Activated CD4-positive, alpha-beta memory T cell treated with anti-CD3 and anti-CD28 coated beads for 36 hours (primary cell): ENCODE measurements at regions not wholly inside any gene's neighbourhood (a gene's known extent, or its start where the extent isn't known, plus 50 kb on each side); places are given as distances from the start of the nearest gene placed in this dataset.

Source experiments
- CTCF ChIA-PET: fragments of 350-600 bp; sonication (Branson Sonifier 250); formaldehyde crosslinking; loops from one replicate; lab custom pipeline; 2021; ENCODE audit warnings: antibody characterized with exemption, inconsistent platforms; lab: Charles Lee
- POLR2A ChIA-PET: fragments of 350-600 bp; sonication (Branson Sonifier 250); formaldehyde crosslinking; loops from one replicate; lab custom pipeline; 2021; ENCODE audit warnings: antibody characterized with exemption; lab: Charles Lee
- DNase-seq: peaks from one replicate; pipeline ENCODE4 v3.0.0-alpha.2; 2020
- H3K27ac Mint-ChIP-seq: one replicate; pipeline ENCODE4 v1.8.0; 2021; ENCODE audit warnings: mixed read lengths
- H3K27me3 Mint-ChIP-seq: one replicate; pipeline ENCODE4 v1.8.0; 2021; ENCODE audit warnings: mixed read lengths
- H3K36me3 Mint-ChIP-seq: one replicate; pipeline ENCODE4 v1.8.0; 2021; ENCODE audit warnings: mixed read lengths
- H3K4me1 Mint-ChIP-seq: one replicate; pipeline ENCODE4 v1.8.0; 2021; ENCODE audit warnings: low read depth, mixed read lengths
- H3K4me3 Mint-ChIP-seq: one replicate; pipeline ENCODE4 v1.8.0; 2021; ENCODE audit warnings: mild to moderate bottlenecking, mixed read lengths
- H3K9me3 Mint-ChIP-seq: one replicate; pipeline ENCODE4 v1.8.0; 2021; ENCODE audit warnings: mixed read lengths
- intact Hi-C: fragments of 100-400 bp; cut with micrococcal nuclease; formaldehyde crosslinking; loops from one replicate; pipeline ENCODE4 v1.15.1; 2023

DNA sequence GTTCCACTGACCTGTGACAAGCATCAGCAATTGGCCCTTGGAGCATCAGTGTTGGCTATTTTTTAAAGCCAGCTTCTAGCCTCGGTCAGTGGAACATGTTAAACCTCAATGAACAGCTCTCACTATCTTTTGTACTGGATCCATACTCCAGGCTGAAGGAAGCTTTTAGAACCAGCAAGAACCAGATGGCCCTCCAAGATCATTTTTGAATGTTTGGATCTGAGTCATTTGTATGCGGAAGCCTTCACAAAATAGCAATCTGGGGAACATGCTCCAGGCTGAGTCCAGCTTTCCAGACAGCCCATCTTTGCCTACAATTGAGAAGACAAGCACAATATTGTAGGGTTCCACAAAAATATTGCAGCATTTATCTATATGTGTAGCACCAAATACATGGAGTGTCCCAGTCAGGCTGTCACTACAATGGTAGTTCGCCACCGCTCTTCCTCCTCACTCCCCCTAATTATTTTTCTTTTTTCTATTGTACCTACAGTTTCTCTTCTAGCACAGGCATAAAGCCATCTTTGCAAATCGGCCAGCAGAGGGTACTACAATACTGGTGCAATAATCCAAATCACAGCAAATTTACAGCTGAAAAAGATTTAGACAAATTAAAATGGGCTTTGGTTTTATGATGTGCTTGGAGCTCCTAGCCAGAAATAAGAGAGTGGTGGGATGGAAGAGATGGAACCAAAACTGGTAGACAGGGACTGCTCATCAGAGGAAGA is 177.4 kb upstream of the BLID start:
- DNase-seq = no peak
- no peak overlapping the region for H3K4me3 Mint-ChIP-seq
- POLR2A ChIA-PET = no interaction called here
- CTCF ChIA-PET = no interaction called here
- H3K4me1 Mint-ChIP-seq = no peaks in the 10 kb centered on the region
- no peaks in the 10 kb centered on the region for H3K36me3 Mint-ChIP-seq
- H3K9me3 Mint-ChIP-seq = peaks cover 5% of the 10 kb centered on the region
- H3K27ac Mint-ChIP-seq = no peak overlapping the region
- H3K27me3 Mint-ChIP-seq = no peaks in the 10 kb centered on the region
- intact Hi-C loops = no loop called here

DNA sequence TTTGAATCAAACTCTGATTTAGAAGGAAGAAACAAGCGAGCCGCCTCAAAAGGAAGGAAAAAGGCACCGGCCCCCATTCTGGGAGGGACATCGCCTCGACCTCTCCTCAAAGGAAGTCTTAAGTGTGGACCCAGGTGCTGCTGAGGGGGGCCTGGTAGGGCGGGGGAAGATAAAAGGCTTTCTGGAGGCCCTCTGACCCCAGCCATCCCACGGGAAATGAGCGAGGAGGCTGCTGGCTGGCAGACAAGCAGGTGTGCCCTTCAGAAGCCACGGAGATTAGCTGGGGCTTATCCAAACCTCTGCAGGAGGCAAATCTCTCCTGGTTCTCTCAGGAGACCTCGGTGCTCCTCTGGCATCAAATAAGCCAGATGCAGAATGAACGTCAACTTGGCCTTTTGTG is 171.4 kb upstream of the BLID start:
- H3K27me3 Mint-ChIP-seq = no peaks in the 10 kb centered on the region
- no peaks in the 10 kb centered on the region for H3K36me3 Mint-ChIP-seq
- intact Hi-C loops = no loop called here
- ChIA-PET CTCF (no interaction called here), POLR2A (no interaction called here)
- DNase-seq = no peak
- H3K4me1 Mint-ChIP-seq = no peaks in the 10 kb centered on the region
- H3K27ac Mint-ChIP-seq = no peak overlapping the region
- H3K4me3 Mint-ChIP-seq = no peak overlapping the region
- no peaks in the 10 kb centered on the region for H3K9me3 Mint-ChIP-seq

DNA sequence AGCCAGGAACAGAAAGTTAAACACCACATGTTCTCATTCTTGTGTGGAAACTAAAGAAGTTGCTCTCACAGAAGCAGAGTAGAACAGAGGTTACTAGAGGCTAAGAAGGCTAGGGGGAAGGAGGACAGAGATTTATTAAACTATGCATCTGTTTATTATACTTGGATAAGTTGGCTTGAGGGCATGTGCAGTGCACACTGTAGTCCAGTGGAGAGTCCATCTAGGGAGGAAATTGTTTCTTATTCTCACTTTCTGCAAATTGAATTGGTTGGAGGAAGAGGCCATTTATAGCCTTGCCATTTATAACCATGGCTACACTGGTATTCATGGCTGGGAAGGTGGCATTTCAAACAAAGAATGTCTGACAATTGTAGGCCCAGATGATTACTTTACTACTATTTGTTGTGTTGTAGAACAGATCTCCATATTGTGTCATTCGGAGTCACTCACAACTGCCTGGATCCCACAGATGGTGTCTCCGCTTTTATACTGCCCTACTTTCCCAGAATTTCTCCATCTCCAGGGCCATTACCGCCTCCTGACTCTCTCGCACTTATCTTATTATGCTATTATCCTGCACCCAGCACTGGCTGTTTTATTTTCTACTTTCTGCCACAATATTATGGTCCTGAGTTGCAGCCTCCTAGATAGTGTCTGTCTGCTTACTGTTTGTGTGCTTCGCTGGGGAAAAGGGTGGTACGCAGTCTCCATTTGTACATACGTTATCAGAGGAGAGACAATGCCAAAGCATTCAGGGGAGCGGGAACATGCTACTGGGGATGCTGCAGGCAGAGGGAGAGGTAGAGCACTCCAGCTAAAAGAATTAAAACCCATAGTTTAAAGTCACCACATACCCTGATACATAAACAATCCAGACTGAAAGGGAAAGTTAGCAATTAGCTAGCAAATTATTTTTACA is 169.3 kb upstream of the BLID start:
- Mint-ChIP-seq H3K36me3 (no peaks in the 10 kb centered on the region), H3K4me3 (no peak overlapping the region), H3K27ac (no peak overlapping the region), H3K4me1 (no peaks in the 10 kb centered on the region), H3K9me3 (no peaks in the 10 kb centered on the region), H3K27me3 (no peaks in the 10 kb centered on the region)
- ChIA-PET CTCF (no interaction called here), POLR2A (no interaction called here)
- intact Hi-C loops = no loop called here
- DNase-seq = no peak

DNA sequence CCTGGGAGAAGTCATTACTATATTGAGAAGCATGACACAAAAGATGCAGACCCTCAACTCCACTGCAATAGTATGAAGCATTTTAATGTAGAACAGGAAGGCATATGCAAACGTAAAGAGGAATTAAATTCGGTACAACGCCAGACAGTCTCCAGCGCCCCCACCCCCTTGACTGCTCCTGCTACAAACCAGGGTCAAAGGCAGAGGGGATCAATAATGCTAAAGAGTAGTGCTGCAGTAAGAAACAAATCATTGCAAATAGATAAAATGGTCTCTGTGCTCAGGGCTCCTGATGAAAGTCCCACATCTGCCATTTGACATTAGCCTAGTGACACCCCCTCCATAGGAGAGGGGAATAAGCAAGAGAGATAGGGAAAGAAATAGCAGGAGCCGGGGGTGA is 164.9 kb upstream of the BLID start:
- no peak for DNase-seq
- POLR2A ChIA-PET = no interaction called here
- Mint-ChIP-seq H3K4me1 (no peaks in the 10 kb centered on the region), H3K4me3 (no peak overlapping the region), H3K27ac (no peak overlapping the region), H3K9me3 (no peaks in the 10 kb centered on the region), H3K27me3 (no peaks in the 10 kb centered on the region), H3K36me3 (no peaks in the 10 kb centered on the region)
- intact Hi-C loops = no loop called here
- CTCF ChIA-PET = no interaction called here

DNA sequence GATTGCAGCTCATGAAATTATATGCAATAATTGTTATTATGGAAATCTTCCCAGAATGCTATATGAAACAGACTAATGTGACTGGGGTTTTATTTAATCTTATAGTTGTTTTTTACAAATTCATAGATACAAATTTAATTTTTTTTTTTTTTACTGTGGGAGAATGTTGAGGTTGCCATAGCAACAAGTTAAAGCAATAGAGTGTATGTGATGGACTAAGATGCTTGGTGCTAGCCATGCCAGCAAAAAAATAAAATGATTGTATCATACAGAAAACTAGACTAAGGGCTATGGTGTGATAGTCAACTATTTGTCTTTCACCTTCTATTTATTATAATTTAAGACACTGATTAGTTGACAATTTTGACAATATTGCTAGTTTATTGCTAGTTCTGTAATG is 163.2 kb upstream of the BLID start:
- Mint-ChIP-seq H3K27ac (no peak overlapping the region), H3K4me1 (no peaks in the 10 kb centered on the region), H3K4me3 (no peak overlapping the region), H3K36me3 (no peaks in the 10 kb centered on the region), H3K27me3 (no peaks in the 10 kb centered on the region), H3K9me3 (no peaks in the 10 kb centered on the region)
- intact Hi-C loops = no loop called here
- no peak for DNase-seq
- POLR2A ChIA-PET = no interaction called here
- CTCF ChIA-PET = no interaction called here

DNA sequence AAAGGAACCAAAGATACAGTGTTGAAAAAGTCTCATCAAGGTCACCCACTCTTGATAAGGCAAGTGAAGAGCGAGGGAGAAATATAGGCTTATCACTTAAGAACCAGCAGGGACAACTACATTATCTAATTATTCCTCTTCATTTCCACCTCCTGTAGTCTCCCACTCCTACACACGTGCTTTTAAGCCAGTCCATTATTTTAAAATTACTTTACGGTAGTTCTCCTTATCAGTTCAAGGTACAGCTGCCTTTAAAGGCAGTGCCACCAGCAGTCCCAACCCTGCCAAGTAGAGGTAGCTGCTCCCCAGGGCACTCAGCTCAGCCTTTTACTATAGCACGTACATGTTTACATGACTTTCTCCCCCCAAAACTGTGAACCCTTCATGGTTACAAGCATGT is 161.5 kb upstream of the BLID start:
- H3K27ac Mint-ChIP-seq = no peak overlapping the region
- H3K27me3 Mint-ChIP-seq = no peaks in the 10 kb centered on the region
- DNase-seq = no peak
- ChIA-PET POLR2A (no interaction called here), CTCF (no interaction called here)
- no peaks in the 10 kb centered on the region for H3K36me3 Mint-ChIP-seq
- H3K4me1 Mint-ChIP-seq = no peaks in the 10 kb centered on the region
- no peak overlapping the region for H3K4me3 Mint-ChIP-seq
- no peaks in the 10 kb centered on the region for H3K9me3 Mint-ChIP-seq
- intact Hi-C loops = no loop called here

DNA sequence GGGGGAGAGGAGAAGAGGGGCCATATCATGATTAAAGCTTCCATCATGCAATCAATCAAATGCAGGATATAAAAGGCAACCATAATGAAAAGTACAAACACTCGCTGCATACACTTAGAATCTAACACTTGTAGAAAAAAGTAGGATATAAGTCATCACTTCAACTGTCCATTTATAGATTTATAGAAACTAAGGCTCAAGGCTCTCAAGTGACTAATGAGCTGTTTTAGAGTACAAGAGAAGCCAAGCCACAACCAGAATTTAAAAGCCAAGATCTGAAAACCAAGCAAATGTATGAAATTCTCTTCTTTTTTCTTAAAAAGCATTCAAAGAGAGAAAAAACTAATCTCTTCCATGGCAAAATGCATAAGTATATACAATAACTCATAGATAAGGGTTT is 160.2 kb upstream of the BLID start:
- POLR2A ChIA-PET = no interaction called here
- Mint-ChIP-seq H3K9me3 (no peaks in the 10 kb centered on the region), H3K4me3 (no peak overlapping the region), H3K27me3 (no peaks in the 10 kb centered on the region), H3K36me3 (no peaks in the 10 kb centered on the region), H3K27ac (no peak overlapping the region), H3K4me1 (no peaks in the 10 kb centered on the region)
- CTCF ChIA-PET = interaction anchor here (1.6 kb wide), 1 partner anchor 304 kb away, joined by 3 read pairs; no protein-coding TSS in a partner anchor
- intact Hi-C loops = no loop called here
- no peak for DNase-seq

DNA sequence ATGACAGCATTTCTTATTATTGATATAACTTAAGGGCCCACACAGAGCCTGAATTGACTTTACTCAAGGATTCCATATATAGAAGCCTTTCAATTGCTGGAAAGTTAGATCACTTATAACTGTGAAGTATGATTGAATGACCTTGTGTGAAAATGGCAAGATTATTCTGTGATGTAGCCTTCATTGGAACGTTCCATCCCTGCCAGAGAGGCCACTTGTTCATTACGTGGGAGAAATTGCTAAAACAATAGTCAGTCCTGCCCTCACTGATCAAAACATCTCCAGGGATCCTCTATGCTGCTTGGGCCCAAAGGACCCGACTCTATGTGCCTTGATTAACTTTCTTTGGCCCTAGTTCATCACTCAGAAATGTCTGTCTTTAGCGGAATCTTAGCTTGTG is 159.5 kb upstream of the BLID start:
- ChIA-PET CTCF (interaction anchor here (1.6 kb wide), 1 partner anchor 305 kb away, joined by 3 read pairs; no protein-coding TSS in a partner anchor), POLR2A (no interaction called here)
- no peak overlapping the region for H3K27ac Mint-ChIP-seq
- no peaks in the 10 kb centered on the region for H3K4me1 Mint-ChIP-seq
- H3K4me3 Mint-ChIP-seq = no peak overlapping the region
- no peak for DNase-seq
- no peaks in the 10 kb centered on the region for H3K9me3 Mint-ChIP-seq
- H3K27me3 Mint-ChIP-seq = no peaks in the 10 kb centered on the region
- intact Hi-C loops = no loop called here
- no peaks in the 10 kb centered on the region for H3K36me3 Mint-ChIP-seq

DNA sequence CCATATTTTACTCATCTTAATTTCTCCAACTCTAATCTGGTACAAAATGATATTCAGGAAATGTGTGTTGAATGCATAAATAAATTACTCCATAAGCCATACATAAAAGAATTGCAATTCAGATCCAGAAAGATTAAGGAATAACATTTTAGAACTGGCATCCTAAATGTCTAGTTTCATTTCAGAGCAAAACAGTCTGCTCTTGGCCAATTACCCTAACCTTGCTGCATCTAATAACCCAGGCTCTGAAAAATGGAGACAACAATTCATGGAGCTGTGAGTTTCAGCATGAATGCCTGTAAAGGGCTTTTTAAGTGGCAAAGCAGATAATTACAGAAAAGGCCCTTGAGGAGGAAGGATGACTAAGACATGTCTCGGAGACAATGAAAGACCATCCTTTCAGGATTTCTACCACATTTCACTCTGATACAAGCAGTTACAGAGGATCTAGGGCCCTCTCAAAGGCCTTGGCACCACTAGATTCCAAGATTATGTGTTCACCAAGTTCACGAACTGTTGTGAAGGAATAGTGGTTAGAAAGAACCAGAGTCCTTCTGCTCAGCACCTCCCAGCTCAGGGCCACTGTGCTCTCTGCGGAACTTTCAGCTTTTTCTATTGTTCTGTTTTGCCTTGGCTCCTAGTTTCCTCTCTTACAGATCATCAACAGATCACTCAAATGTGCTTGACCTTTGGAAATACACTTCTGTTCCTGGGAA is 157.6 kb upstream of the BLID start:
- Mint-ChIP-seq H3K36me3 (no peaks in the 10 kb centered on the region), H3K4me3 (no peak overlapping the region), H3K27me3 (no peaks in the 10 kb centered on the region), H3K9me3 (no peaks in the 10 kb centered on the region), H3K4me1 (no peaks in the 10 kb centered on the region), H3K27ac (no peak overlapping the region)
- DNase-seq = no peak
- intact Hi-C loops = no loop called here
- ChIA-PET CTCF (no interaction called here), POLR2A (no interaction called here)

DNA sequence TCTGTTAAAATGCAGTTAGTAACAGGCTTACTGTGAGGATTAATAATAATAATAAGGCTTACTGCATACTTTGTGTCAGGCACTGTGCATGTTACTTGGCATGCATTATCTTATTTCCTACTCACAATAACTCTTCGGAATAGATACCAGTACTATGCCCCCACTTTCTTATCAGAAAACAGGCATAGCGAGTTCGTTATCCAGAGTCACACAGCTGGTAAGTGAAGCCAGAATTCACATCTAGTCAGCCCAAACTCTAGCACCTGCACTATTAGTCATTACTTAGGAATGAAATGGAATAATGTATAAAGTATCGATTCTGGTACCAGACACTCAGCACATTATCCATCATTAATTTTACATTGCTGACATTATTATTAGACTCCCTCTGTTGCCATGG is 155.7 kb upstream of the BLID start:
- Mint-ChIP-seq H3K4me3 (no peak overlapping the region), H3K36me3 (no peaks in the 10 kb centered on the region), H3K27ac (no peak overlapping the region), H3K9me3 (no peaks in the 10 kb centered on the region), H3K27me3 (no peaks in the 10 kb centered on the region), H3K4me1 (no peaks in the 10 kb centered on the region)
- POLR2A ChIA-PET = no interaction called here
- CTCF ChIA-PET = no interaction called here
- DNase-seq = no peak
- intact Hi-C loops = no loop called here

DNA sequence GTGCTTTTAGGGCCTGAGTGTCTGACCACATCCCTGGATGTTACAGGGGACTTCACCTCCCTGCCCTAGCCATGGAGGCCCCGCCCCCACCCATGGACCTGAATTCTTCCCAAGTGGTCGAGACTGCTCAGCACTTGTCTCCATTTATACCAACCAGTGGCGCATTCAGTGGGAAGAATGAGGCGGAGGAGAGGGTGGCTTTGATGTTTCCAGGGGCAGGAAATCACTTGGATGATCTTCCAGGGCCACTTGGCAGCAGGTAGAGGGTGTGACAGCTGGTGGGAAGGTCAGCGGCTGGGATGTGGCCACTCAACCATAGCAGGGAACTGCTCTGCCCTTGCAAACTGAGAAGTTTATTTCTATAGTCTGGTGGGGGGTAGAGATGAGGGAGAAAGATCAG is 155.1 kb upstream of the BLID start:
- Mint-ChIP-seq H3K36me3 (no peaks in the 10 kb centered on the region), H3K27me3 (no peaks in the 10 kb centered on the region), H3K9me3 (no peaks in the 10 kb centered on the region), H3K4me1 (no peaks in the 10 kb centered on the region), H3K4me3 (no peak overlapping the region), H3K27ac (no peak overlapping the region)
- intact Hi-C loops = no loop called here
- DNase-seq = no peak
- POLR2A ChIA-PET = interaction anchor here (0.7 kb wide), 1 partner anchor 890 kb away, joined by 8 read pairs; no protein-coding TSS in a partner anchor
- CTCF ChIA-PET = no interaction called here

DNA sequence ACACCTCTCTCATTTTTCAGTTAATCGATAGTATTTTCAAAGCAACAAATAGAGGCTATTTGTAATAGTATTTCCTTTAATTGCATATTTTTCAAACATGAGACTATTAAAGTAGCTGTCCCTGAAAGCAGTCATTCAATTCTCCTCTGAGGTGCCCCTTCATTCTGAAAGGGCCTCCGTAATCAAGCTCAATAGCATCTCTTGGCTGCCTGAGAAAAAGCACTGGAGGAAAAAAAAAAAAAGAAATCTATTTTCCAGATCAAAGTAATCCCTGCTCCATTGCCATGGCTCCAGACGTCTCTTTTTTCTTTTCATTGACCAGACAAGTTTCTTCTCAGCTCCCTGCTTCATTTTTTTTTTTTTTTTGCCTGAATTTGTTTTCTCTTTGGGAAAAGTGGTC is 154.5 kb upstream of the BLID start:
- Mint-ChIP-seq H3K36me3 (no peaks in the 10 kb centered on the region), H3K9me3 (no peaks in the 10 kb centered on the region), H3K27me3 (no peaks in the 10 kb centered on the region), H3K4me1 (no peaks in the 10 kb centered on the region), H3K27ac (no peak overlapping the region), H3K4me3 (no peak overlapping the region)
- POLR2A ChIA-PET = interaction anchor here (0.7 kb wide), 1 partner anchor 891 kb away, joined by 8 read pairs; no protein-coding TSS in a partner anchor
- CTCF ChIA-PET = no interaction called here
- intact Hi-C loops = no loop called here
- no peak for DNase-seq
